GM18505 (cell line): ENCODE measurements at regions not wholly inside any gene's neighbourhood (a gene's known extent, or its start where the extent isn't known, plus 50 kb on each side); places are given as distances from the start of the nearest gene placed in this dataset.

Source experiments
- ATAC-seq: cut with Tn5 transposase; IDR thresholded peaks from one replicate; pipeline ENCODE4 v1.9.1; 2021; ENCODE audit not compliant: unreplicated experiment
- POLR2A ChIP-seq: IDR thresholded peaks from 4 replicates; pipeline ENCODE4 v1.6.1; 2011; ENCODE audit warnings: borderline replicate concordance; ENCODE audit not compliant: insufficient read depth, insufficient read length; ENCODE audit errors: extremely low read depth

DNA sequence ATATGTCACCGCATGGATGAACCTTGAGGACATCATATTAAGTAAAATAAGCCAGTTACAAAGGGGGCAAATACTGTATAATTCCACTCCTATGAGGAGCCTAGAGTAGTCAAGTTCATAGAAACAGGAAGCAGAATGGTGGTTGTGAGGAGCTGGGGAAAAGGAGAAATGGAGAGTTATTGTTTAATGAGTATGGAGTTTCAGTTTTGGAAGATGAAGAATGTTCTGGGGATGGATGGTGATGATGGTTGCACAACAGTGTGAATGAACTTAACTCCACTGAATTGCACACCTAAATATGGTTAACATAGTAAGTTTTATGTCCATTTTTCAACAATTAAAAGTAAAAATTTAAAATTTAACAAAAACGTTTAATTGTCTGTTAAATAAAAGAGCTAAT is 220.9 kb upstream of the JUN start:
- TF ChIP-seq POLR2A, result no peak
- ATAC-seq, result no peak

DNA sequence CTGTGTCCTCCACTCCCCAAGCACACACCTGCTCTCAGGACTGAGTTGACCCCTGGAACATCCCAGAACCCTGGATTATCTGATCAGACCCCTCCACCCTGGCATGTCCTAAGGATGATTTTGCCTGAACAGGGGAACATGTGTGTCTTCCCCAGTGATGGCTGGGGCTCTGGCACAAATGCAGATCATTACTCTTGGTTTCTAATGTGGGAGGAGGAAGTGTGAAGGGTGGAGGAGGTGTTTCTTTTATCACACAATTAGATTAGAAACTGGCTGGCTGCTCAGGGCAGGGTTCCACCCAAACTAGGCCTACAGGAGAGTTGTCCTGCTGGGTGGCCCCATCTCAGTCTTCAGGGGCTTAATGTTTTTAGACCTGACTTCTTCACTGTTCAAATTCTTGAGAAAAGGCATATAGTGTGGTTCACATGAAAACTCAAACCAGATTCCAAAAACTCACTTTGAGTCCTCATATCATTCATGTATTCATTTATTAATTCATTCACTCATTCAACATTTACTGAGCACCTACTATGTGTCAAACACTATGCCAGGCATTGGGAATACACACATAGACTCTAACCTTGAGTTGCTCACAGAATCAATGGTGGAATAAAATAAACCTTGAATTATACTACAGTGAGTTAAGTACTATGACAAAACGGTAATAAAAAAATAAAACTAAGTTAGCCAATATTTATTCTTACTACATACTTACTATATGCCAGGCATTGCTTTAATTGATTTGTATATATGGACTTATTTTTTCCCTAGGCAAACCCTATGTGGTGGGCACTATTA is 221.8 kb upstream of the JUN start:
- TF ChIP-seq POLR2A, result peak; percentile 41
- ATAC-seq, result peak; percentile 35

DNA sequence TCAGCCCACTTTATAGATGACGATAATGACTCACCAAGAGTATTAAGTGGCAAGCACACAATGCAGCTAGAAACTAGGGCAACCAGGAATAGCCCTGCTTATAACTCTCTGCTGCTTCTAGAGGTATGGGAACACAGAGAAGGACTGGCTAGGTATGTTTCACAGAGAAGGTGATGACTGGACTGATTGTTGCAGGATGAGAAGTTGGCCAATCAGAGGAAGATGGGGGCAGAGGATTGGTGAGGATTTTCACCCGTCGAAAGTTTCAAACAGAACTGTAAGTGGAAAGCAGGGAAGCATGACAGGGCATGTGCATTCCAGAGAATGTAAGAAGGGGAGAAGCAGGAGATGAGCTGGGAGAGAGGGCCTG is 222.4 kb upstream of the JUN start:
- TF ChIP-seq POLR2A, result no peak

DNA sequence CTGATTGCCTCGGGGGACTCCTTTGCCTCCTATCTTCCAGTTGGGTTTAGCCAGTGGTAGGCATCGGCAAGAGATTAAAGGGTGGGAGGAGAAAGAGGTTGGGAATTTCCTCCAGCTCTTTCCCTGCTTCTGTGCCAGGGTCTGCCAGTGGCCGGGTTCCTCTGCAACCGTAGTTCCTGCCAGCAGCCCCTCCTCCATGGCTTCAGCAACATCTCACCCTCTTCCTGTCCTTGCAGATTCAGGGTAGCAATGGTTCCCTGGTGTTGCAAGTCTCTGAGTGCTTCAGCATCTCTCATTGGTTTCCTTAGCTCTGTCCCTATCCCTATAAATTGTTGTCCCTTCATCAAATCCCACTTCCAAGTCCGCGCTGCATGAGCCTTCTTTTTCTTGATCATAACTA is 223.1 kb upstream of the JUN start:
- no peak for TF ChIP-seq POLR2A

More for the DNA sequence above, 222.4 kb upstream of the JUN start:
- ATAC-seq, result no peak

DNA sequence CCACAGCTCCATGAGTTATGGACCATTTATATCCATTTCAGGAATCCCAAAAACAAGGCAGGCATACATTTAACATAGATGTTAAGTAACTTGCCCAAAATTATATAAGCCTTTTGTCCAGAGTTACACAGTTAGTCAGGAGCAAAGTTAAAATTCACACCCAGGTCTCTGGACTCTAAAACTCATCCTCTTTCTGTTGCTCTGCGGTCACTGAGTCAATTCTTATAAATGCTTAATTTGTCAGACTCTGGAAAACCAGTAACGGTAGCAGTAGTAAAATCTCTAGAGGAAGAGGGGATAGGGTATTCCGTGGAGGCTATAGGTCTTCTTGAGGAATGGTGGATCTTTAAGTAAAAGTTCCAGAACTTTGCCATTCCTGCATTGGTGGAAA is 223.6 kb upstream of the JUN start:
- ATAC-seq, result no peak
- TF ChIP-seq POLR2A, result no peak

More for the DNA sequence above, 223.1 kb upstream of the JUN start:
- no peak for ATAC-seq

DNA sequence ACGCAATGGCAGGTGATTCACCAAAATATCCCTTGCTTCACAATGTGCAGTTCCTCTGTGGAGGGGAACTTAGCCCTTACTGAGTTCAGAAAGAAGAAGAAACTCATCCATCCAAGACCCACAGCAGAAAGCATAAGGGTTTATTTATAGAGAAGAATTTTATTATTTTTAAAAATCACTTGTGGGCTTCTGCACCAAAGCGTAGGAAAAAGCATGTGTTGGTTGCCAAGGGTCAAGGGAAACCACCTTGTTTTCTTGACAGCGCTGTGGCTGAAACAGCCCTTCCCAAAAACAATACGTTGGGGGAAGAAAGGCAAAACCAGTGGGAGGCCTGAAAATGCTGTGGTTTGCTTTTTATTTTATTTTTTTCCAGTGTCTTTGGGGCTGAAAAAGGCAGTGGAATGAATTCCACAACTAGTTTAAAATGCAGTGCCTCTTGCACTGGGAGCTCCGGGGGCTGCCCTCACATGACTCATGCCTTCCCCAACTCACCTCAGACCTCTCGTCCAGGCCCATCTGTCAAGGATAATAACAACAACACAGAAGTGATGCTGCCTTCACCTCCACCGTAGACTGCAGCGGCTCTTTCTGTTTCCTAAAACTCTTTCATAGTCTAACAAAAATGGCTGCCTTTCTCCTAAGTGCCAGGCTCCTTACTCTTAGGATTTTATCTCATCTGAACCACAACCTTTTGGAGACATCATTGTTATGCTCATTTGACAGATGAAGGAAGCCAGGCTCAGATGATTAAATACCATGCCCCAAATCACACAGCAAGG is 224.2 kb upstream of the JUN start:
- TF ChIP-seq POLR2A, result no peak
- ATAC-seq, result peak; percentile 44

DNA sequence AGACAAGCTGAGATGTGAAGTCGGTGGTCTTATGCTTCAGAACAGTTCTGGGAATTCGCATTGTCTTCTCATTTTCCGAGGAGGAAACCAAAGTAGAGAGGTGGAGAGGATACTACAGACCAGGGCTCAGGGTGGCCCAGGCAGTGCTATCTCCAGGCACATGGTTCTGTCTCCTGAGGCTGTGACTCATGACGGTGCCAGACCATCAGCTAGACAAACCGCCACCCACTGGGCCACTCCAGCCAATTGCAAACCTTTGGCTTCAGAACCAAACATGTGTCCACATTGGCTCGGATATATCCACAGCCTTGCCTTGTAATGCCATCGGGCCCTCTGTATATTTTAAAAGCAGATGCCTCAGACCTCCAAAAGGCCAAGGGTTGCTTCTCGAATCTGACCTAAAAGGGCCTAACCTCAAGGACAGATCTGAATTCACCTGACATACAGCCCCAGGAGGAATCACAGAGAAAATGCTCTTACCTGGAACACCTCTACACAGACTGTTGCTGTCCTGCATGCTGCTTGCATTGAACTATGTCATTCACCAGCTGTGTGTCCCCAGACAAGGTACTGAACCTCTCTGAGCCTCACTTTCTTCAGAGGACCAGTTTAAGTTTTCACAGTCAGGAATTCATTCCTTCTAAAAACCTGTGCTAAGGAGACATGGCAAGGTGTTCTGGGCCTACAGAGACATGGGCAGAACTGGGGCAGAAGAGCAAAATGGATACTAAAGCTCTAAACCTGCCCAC is 224.9 kb upstream of the JUN start:
- no peak for ATAC-seq
- TF ChIP-seq POLR2A, result no peak

DNA sequence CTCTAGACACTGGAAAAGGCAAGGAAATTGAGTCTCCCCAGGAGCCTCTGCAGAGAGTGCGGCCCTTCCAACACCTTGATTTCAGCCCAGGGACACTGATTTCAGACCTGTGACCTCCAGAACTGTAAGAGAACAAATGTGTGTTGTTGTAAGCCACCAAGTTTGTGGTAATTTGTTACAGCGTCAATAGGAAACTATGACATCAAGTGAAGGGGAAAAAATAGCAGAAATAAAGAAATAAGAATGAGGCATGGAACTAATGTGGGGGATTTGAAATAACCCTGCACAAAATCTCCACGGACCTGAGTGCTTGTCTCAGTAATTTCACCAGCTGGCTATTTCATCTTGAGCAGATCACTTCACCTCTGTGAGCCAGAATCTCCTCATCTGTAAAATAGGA is 227.8 kb upstream of the JUN start:
- no peak for ATAC-seq
- no peak for TF ChIP-seq POLR2A

DNA sequence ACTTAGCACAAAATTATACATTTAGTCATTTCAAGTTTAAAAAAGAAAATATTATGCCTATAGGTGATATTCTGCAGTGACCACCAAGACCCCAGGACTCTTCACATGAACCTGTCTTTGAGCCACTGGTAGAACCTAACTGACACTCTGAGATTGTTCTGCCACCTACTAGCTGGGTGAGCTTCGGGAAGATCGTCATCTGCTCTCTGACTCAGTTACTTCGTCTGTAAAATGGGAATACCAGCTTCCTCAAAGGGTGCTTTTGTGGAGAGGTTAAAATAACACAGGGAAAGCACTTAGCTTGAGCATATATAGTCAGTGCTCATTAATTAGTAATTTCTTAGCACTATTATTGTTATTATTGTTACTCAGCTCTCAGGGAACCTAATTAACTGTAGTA is 228.5 kb upstream of the JUN start:
- no peak for TF ChIP-seq POLR2A
- no peak for ATAC-seq

DNA sequence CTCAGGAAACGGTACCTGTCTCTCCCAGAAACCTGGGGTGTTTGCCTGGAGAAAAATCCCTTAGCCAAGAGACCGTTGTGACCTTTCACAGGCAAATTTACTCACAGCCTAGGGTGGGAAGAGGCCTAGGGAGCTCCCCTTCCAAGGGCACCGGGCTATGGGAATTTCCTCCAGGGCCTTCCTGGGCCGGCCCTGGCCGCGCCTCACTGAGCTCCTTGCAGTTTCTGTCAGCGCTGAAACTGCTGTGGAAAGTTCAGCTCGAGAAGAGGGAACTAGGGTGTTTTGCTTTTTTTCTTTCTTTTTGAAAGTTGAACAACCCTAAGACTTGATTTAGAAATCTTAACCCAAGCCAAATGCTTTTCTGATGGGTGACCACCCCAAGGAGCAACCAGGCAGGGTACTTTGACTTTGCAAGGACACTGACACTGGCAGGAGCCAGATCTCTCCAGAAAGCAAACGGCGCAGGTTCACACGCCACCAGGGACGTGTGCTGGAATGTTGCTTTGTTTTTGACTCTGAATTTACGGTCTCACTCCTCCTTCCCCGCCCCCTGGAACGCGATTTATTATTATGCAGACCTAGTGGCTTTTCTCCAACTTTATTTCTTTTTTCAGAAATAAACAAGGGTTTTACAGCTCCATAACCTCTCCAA is 229.6 kb upstream of the JUN start:
- TF ChIP-seq POLR2A, result peak; percentile 34
- ATAC-seq, result peak; percentile 49

DNA sequence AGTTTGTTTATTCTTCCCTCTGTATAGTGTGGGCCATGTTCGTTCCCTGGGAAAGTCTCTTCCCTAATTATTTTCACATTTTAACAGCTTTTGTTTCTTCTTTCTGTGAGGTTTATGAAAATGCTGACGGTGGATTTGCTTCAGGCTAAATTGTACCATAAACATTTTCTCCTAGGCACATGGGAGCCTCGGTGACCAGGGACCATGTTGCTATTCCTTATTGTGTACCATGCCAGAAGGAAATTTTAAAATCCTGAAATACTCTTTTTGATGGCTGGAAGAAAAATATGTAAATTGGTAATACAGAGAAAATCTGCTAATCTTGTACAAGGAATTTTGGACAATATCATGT is 230.1 kb upstream of the JUN start:
- no peak for ATAC-seq
- no peak for TF ChIP-seq POLR2A

DNA sequence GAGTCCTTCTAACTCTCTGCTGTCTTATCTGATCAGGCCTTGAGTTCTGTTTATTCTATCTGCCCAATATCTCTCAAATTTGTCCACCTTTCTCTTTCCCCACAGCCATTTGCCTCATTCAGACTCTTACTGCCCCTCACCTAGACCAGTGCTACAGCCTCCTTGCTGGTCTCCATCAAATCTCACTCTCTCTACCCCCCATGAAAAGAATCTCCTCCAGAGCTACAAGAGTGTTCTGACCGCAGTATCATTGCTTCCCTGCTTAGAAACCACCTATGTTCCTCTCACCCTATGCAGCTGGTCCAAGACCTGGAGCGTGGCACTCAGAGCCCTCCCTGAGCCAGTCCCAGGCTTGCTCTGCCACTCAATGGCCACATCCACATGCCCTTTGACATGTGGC is 231.0 kb upstream of the JUN start:
- TF ChIP-seq POLR2A, result no peak
- no peak for ATAC-seq

DNA sequence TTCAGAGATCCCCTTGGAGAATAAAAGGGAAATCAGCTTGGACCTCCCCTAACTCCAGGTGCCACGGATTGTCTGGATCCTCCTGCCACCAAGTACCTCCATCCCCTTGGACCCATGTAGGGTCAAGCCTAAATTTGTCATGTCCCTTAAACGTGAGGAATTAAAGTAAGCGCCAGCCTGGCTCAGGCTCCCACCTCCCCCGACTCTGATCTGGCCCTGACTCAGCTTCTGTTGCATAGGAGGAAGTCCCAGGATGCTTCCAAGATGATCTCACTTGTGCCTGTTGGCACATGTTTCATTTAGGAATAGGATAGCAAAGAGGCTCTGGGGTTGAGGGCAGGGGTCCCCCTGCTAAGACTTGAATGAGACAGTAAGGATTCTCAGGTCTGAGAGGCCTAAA is 231.9 kb upstream of the JUN start:
- no peak for ATAC-seq
- no peak for TF ChIP-seq POLR2A

DNA sequence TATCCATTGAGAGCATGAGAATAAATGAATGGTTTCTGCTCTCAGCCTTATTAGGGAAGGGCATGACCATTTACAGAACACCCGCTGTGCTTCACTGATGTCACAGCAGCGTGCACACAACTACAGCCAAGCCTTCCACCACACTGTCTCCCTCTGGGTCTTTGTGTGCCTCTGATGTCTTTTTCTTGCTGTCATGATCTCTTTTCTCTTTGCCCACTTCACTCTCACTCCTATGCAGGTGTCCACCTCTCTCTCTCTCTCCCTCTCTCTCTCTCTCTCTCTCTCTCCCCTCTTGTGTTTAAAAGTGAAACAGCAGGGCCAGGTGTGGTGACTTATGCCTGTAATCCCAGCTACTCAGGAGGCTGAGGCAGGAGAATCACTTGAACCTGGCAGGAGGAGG is 232.5 kb upstream of the JUN start:
- no peak for TF ChIP-seq POLR2A
- ATAC-seq, result no peak
